ENCODE measurements at regions not wholly inside any gene's neighbourhood (a gene's known extent, or its start where the extent isn't known, plus 50 kb on each side); places are given as distances from the start of the nearest gene placed in this dataset.

- no peak for TF ChIP-seq CTCF (IDR thresholded peaks at IDR 0.05)
- no peak for TF ChIP-seq POLR2A (IDR thresholded peaks at IDR 0.05)
These were observed 462.2 kb upstream of the MKI67 start for GRCh38 chr10:128588402-128588801.
